Neural progenitor cell (in vitro differentiated cells): ENCODE measurements at regions not wholly inside any gene's neighbourhood (a gene's known extent, or its start where the extent isn't known, plus 50 kb on each side); places are given as distances from the start of the nearest gene placed in this dataset.

Source experiments
- DNase-seq: peaks from one replicate; pipeline ENCODE4 v3.0.0-alpha.2; 2016; ENCODE audit warnings: low spot score
- H2AFZ ChIP-seq: fragments of 200-600 bp; sonication (generic); replicated peaks from 2 replicates; pipeline ENCODE4 v1.6.1; 2016; ENCODE audit warnings: antibody characterized with exemption
- H3F3A ChIP-seq: fragments of 200-600 bp; sonication (generic); 2 replicates; pipeline ENCODE4 v1.6.1; 2016; ENCODE audit warnings: antibody characterized with exemption, low read depth
- H3K27ac ChIP-seq: fragments of 200-600 bp; sonication (generic); 2 replicates; pipeline ENCODE4 v1.5.1; 2016; ENCODE audit warnings: mild to moderate bottlenecking
- H3K27me3 ChIP-seq: fragments of 200-600 bp; sonication (generic); 2 replicates; pipeline ENCODE4 v1.6.1; 2016; ENCODE audit warnings: mild to moderate bottlenecking, moderate library complexity
- H3K36me3 ChIP-seq: fragments of 200-600 bp; sonication (generic); 2 replicates; pipeline ENCODE4 v1.5.1; 2016
- H3K4me1 ChIP-seq: fragments of 200-600 bp; sonication (generic); 2 replicates; pipeline ENCODE4 v1.6.1; 2016; ENCODE audit warnings: mixed run types
- H3K4me2 ChIP-seq: fragments of 200-600 bp; sonication (generic); 2 replicates; pipeline ENCODE4 v1.6.1; 2016
- H3K4me3 ChIP-seq: fragments of 200-600 bp; sonication (generic); 2 replicates; pipeline ENCODE4 v1.5.1; 2016
- H3K79me2 ChIP-seq: fragments of 200-600 bp; sonication (generic); 2 replicates; pipeline ENCODE4 v1.6.1; 2016; ENCODE audit warnings: low read depth
- H3K9ac ChIP-seq: fragments of 200-600 bp; sonication (generic); 2 replicates; pipeline ENCODE4 v1.6.1; 2016
- H3K9me3 ChIP-seq: fragments of 200-600 bp; sonication (generic); 2 replicates; pipeline ENCODE4 v1.5.1; 2016; ENCODE audit warnings: low read depth
- H4K20me1 ChIP-seq: fragments of 200-600 bp; sonication (generic); 2 replicates; pipeline ENCODE4 v1.6.1; 2016; ENCODE audit warnings: low read depth
- H3K27ac Mint-ChIP-seq: 3 replicates; pipeline ENCODE4 v1.8.0; 2021; ENCODE audit warnings: mixed read lengths
- H3K27me3 Mint-ChIP-seq: 2 replicates; pipeline ENCODE4 v1.8.0; 2022; ENCODE audit warnings: low read depth, mild to moderate bottlenecking, inconsistent platforms, moderate library complexity, mixed read lengths; ENCODE audit not compliant: insufficient read depth
- H3K36me3 Mint-ChIP-seq: 3 replicates; pipeline ENCODE4 v1.8.0; 2021; ENCODE audit warnings: mixed read lengths
- H3K4me1 Mint-ChIP-seq: 3 replicates; pipeline ENCODE4 v1.8.0; 2021; ENCODE audit warnings: mixed read lengths
- H3K4me3 Mint-ChIP-seq: 3 replicates; pipeline ENCODE4 v1.8.0; 2021; ENCODE audit warnings: mild to moderate bottlenecking, moderate library complexity, mixed read lengths
- H3K9me3 Mint-ChIP-seq: 3 replicates; pipeline ENCODE4 v1.8.0; 2020; ENCODE audit warnings: mixed read lengths
- CTCF ChIP-seq: fragments of 200-600 bp; sonication (generic); IDR thresholded peaks from 2 replicates; pipeline ENCODE4 v1.5.1; 2017; ENCODE audit warnings: antibody characterized with exemption, mild to moderate bottlenecking
- EZH2 ChIP-seq: fragments of 200-600 bp; sonication (generic); IDR thresholded peaks from 2 replicates; pipeline ENCODE4 v1.6.1; 2017; ENCODE audit warnings: antibody characterized with exemption, mild to moderate bottlenecking, moderate library complexity
- EZH2phosphoT487 ChIP-seq: fragments of 200-600 bp; sonication (generic); IDR thresholded peaks from 2 replicates; pipeline ENCODE4 v1.6.1; 2017; ENCODE audit warnings: antibody characterized with exemption

- H3K27me3 Mint-ChIP-seq = peaks cover 5% of the 10 kb centered on the region
- DNase-seq = no peak
- no peaks in the 10 kb centered on the region for H3K4me1 ChIP-seq
- H2AFZ ChIP-seq = no peak overlapping the region
- H3K4me2 ChIP-seq = no peak overlapping the region
- no peak overlapping the region for H3K27ac ChIP-seq
- H3K4me1 Mint-ChIP-seq = no peaks in the 10 kb centered on the region
- no peaks in the 10 kb centered on the region for H3K79me2 ChIP-seq
- no peaks in the 10 kb centered on the region for H3K9me3 Mint-ChIP-seq
- H3F3A ChIP-seq = no peaks in the 10 kb centered on the region
- no peaks in the 10 kb centered on the region for H3K27me3 ChIP-seq
- H3K4me3 Mint-ChIP-seq = no peak overlapping the region
- H3K9me3 ChIP-seq = no peaks in the 10 kb centered on the region
- H3K27ac Mint-ChIP-seq = no peak overlapping the region
- no peak overlapping the region for H3K9ac ChIP-seq
- H3K36me3 Mint-ChIP-seq = no peaks in the 10 kb centered on the region
- H4K20me1 ChIP-seq = no peaks in the 10 kb centered on the region
- no peak for TF ChIP-seq CTCF
- TF ChIP-seq EZH2 = no peak
- TF ChIP-seq EZH2phosphoT487 = no peak
- no peaks in the 10 kb centered on the region for H3K36me3 ChIP-seq
- no peak overlapping the region for H3K4me3 ChIP-seq
Measured at GRCh38 chr10:36489181-36489580, 636.2 kb upstream of the ANKRD30A start.

GRCh38 chr10:36488579-36488978 lies 636.8 kb upstream of the ANKRD30A start:
- no peak overlapping the region for H3K4me3 ChIP-seq
- no peak overlapping the region for H3K27ac ChIP-seq
- no peak overlapping the region for H3K27ac Mint-ChIP-seq
- H3F3A ChIP-seq = no peaks in the 10 kb centered on the region
- TF ChIP-seq EZH2 = no peak
- no peak for TF ChIP-seq CTCF
- no peak for TF ChIP-seq EZH2phosphoT487
- no peaks in the 10 kb centered on the region for H3K36me3 Mint-ChIP-seq
- no peak overlapping the region for H3K4me3 Mint-ChIP-seq
- no peaks in the 10 kb centered on the region for H3K4me1 Mint-ChIP-seq
- H3K79me2 ChIP-seq = no peaks in the 10 kb centered on the region
- no peak for DNase-seq
- no peaks in the 10 kb centered on the region for H3K9me3 ChIP-seq
- H4K20me1 ChIP-seq = no peaks in the 10 kb centered on the region
- H3K27me3 Mint-ChIP-seq = peaks cover 3% of the 10 kb centered on the region
- no peak overlapping the region for H3K4me2 ChIP-seq
- no peaks in the 10 kb centered on the region for H3K9me3 Mint-ChIP-seq
- H3K36me3 ChIP-seq = no peaks in the 10 kb centered on the region
- no peaks in the 10 kb centered on the region for H3K4me1 ChIP-seq
- H2AFZ ChIP-seq = no peak overlapping the region
- H3K27me3 ChIP-seq = no peaks in the 10 kb centered on the region
- H3K9ac ChIP-seq = no peak overlapping the region

- Mint-ChIP-seq H3K4me3 (no peak overlapping the region), H3K9me3 (peaks cover 4% of the 10 kb centered on the region), H3K27me3 (peaks cover 3% of the 10 kb centered on the region), H3K27ac (no peak overlapping the region), H3K36me3 (no peaks in the 10 kb centered on the region), H3K4me1 (no peaks in the 10 kb centered on the region)
- Histone ChIP-seq H3K27me3 (no peaks in the 10 kb centered on the region), H3K4me3 (no peak overlapping the region), H3K79me2 (no peaks in the 10 kb centered on the region), H3F3A (no peaks in the 10 kb centered on the region), H4K20me1 (no peaks in the 10 kb centered on the region), H3K9ac (no peak overlapping the region), H3K27ac (no peak overlapping the region), H3K4me1 (no peaks in the 10 kb centered on the region), H2AFZ (no peak overlapping the region), H3K4me2 (no peak overlapping the region), H3K36me3 (no peaks in the 10 kb centered on the region), H3K9me3 (no peaks in the 10 kb centered on the region)
- no peak for DNase-seq
- TF ChIP-seq EZH2phosphoT487 (no peak), EZH2 (no peak), CTCF (no peak)
Measured at GRCh38 chr10:36479073-36479472, 646.3 kb upstream of the ANKRD30A start.

GRCh38 chr10:36476399-36476798 lies 649.0 kb upstream of the ANKRD30A start:
- H3K4me1 Mint-ChIP-seq = no peaks in the 10 kb centered on the region
- H3K9me3 Mint-ChIP-seq = peaks cover 2% of the 10 kb centered on the region
- H3K4me3 Mint-ChIP-seq = no peak overlapping the region
- no peak for TF ChIP-seq EZH2phosphoT487
- Histone ChIP-seq H3K27me3 (no peaks in the 10 kb centered on the region), H3K79me2 (no peaks in the 10 kb centered on the region), H3K9me3 (no peaks in the 10 kb centered on the region), H2AFZ (no peak overlapping the region), H3K36me3 (no peaks in the 10 kb centered on the region), H3K4me2 (no peak overlapping the region), H3K4me1 (no peaks in the 10 kb centered on the region), H3F3A (no peaks in the 10 kb centered on the region), H3K9ac (no peak overlapping the region), H3K4me3 (no peak overlapping the region), H4K20me1 (no peaks in the 10 kb centered on the region), H3K27ac (no peak overlapping the region)
- peaks cover 3% of the 10 kb centered on the region for H3K27me3 Mint-ChIP-seq
- no peak overlapping the region for H3K27ac Mint-ChIP-seq
- no peak for DNase-seq
- H3K36me3 Mint-ChIP-seq = no peaks in the 10 kb centered on the region
